NCI-H510A (cell line): ENCODE measurements at regions not wholly inside any gene's neighbourhood (a gene's known extent, or its start where the extent isn't known, plus 50 kb on each side); places are given as distances from the start of the nearest gene placed in this dataset.

Source experiments
- DNase-seq: peaks from one replicate; lab custom pipeline; 2025; lab: John Stamatoyannopoulos, UW

GRCh38 chr5:124060011-124060410 is 548.0 kb downstream of the CSNK1G3 start:
- no peak for DNase-seq

- no peak for DNase-seq
Observed at GRCh38 chr5:124059200-124059599, 547.2 kb downstream of the CSNK1G3 start.

DNA sequence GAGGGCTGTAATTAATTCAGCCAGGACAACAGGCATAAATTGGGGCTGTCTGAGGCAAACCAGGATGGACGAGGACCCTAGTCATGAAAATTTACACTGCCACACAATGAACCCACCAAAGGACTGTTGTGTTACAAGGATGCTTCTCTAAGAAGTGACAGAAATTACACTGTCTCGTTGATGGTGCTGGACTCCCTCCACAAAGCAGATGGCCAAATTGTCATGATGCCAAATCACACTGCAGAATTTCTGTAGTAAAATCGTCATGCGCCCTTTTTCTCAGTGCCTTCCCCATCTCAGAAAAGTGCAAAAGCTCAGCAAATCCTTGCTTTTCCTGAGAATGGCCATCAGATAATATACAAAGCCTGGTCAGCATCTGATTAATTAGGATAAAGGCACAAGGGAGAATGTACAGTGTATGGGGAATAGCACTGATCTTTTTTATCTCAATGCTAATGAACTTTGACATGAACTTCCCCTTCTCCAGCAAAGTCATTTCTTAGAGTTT is 545.8 kb downstream of the CSNK1G3 start:
- DNase-seq: no peak

DNA sequence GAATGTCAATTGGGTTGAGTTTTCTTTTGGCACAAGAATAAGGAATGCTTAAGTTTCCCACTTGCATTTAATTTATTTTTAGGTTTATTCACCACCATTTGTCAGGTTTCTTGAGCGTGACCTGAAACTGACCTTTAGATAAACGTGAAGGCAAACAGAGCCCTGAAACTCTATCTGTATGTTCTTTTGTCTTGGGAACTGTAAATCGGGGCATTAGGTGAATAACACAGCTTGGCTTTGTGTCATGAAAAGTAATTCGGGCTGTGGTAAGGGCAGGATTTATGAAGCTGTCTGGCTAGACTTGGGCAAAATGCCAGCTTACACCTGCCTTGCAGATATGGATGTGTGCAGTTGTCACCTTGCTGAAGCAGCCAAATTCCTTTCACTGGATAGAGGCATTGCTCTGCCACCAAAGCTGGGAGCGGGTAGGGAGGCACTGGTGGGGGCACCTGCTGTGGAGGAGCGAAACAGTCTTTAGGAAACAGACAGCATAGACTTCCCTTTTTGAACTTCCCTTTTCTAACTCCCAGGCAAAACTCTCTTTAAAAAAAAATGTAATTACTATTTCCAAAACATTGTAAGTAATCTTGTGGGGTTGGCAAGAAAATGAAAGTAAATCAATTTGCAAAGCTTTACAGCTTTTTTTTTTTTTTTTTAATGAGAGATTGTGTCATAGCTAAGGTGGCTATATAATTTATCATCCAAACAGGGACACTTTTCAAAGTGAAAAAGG is 545.2 kb downstream of the CSNK1G3 start:
- DNase-seq: peak; percentile 27

DNA sequence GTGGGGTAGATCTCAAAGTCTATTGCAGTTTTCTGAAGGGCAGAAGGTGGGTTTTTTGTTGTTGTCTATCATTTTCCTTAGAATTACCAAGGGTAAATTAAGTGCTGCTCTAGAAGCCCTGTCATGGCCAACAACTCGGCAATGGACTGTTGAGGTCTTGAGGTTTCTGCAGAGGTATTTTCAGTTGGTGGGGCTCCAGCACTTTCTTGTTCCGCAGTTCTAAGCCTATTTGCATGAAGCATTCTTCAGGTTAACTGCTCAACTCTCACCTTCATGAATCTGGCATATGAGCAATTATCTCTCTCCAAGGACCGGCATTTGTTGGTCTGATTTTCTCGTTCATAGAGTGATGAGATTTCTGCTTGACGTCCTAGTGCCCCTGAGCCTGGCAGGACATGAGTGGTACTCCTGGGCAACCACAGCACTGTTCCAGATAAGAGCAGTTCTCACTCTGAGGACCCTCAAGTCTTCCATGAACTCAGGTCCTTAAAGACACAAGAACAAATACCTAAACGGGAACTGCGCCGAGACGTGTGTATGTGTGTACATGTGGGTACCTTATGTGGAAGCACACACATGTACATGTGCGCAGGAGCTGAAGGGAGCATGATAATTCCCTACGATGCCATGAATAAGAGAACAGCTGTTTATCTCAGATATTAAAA is 544.5 kb downstream of the CSNK1G3 start:
- no peak for DNase-seq

DNA sequence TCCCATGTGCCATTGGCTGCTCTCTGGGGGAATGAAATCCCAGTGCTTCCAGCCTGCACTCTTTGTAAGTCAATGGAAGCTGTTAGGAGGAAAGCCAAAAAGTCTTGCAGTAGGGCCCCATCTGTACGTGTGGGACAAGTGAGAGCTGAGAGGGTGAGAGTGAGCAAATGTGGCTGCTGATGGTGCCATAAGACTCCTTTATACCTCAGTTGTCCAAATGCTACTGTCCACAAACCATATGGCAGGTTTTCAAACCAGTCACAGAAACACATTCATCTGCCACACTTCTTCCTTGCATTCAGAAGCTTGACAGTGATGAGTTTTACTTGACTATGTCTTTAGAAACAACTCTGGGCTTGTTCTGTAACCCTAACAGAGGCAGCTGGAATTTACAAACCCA is 543.8 kb downstream of the CSNK1G3 start:
- no peak for DNase-seq

GRCh38 chr5:124054564-124054963 is 542.6 kb downstream of the CSNK1G3 start:
- DNase-seq: no peak

GRCh38 chr5:124053340-124053739 is 541.4 kb downstream of the CSNK1G3 start:
- no peak for DNase-seq

GRCh38 chr5:124052201-124052600 is 540.2 kb downstream of the CSNK1G3 start:
- no peak for DNase-seq

GRCh38 chr5:124050120-124050770 is 538.3 kb downstream of the CSNK1G3 start:
- no peak for DNase-seq

GRCh38 chr5:124045412-124045811 is 533.4 kb downstream of the CSNK1G3 start:
- DNase-seq: no peak

DNA sequence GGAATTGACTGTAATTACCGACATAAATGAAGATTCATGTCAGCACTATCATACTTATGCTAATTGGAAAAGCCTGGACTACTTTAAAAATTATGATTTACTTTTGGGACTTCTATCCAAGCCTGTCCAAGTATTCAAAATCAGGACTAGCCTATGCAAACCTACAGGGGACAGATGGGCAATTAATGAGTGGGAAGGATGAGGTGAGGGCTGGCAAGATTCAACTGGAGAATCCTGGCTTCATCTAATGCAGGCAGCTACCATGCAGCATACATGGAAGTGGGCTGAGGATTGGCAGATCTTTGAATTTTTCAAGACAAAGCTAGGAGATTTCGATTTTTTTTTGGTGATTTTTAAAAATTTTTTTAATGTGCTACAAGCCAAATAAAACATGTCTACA is 532.6 kb downstream of the CSNK1G3 start:
- no peak for DNase-seq

DNA sequence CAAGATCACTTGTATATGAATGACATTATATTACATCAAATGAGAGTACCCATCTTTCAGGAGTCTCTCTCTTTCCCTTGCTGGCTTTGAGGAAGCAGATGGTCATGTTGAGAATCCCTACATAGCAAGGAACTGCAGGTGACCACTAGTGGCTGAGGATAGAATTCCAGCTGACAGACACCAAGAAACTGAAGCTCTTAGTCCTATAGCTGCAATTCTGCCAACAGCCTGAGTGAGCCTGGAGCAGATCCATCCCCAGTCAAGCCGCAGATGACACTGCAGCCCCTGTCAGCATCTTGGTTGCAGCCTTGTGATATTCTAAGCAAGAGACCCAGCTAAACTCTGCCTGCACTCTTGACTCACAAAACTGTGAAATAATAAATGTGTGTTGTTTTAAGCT is 531.5 kb downstream of the CSNK1G3 start:
- DNase-seq: no peak

DNA sequence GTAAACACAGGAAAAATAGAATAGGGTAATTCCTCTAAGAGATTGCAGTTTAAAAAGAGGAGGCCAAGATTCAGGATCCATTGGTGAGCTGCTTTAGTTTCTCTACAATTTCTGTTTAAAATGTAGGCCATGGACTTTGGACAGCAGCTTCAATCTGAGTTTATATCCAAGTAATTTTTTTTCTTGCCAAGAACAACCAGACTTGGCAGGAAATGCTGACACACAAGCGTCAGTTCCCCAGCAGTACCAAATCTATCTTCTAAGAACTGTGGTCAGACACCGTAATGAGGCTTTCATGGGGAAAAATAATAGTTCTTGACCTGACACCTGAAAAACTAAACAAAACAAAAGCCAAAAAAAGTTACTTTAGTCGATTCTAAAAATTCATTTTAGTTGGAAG is 528.8 kb downstream of the CSNK1G3 start:
- no peak for DNase-seq

DNA sequence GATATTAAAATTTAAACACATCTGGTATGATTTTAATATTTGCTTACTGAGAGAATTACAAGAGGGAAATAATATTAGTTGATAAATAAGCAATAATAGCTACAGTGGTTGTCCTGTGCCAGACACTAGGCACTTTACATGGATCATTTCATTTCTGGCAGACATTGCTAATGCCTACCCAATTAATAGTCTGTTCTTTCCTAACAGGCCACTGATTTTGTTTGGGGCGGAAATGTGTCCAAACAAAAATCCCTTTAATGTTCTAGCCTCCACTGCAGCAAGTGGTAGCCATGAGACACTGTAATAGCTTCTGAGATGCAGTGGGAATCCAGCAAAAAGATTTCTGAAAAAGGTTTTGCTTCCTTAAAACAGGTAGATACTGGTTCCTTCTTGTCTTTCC is 527.4 kb downstream of the CSNK1G3 start:
- DNase-seq: no peak

DNA sequence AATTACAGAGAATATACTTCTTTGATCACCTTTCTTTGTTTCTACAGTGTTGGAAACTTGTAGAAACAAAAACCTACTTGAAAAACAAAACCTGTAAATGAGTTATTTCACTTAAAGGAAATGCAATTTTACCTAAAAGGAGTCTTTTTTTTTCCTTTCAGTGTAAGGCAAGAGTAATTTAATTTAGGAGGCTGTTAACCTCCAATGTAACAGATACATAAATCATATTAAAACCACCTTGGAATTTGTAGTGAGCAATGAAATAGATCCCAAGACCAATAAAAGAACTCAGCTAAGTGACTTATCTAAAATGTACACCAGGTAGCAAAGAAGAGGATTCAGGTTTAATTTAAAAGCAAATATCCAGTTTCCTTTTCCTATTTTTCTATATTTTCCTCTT is 524.8 kb downstream of the CSNK1G3 start:
- no peak for DNase-seq

DNA sequence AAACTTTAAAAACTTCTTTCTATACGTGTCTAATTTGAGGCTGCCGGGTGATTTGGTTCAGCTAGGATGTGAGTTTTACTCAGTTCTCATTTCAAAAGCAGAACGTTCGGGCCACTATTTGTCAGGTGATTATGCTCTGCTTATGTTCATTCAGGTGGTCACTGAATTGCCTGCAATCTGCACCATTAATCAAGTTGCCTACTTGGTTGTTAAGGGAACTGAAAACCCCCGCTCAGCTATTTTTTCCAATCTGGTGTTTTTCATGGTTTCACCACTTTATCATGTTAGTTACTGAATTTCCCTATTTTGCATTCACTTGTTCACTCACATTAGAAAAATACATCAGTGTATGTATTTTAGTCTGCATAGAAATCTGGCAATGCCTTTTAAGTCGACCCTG is 523.0 kb downstream of the CSNK1G3 start:
- DNase-seq: no peak

DNA sequence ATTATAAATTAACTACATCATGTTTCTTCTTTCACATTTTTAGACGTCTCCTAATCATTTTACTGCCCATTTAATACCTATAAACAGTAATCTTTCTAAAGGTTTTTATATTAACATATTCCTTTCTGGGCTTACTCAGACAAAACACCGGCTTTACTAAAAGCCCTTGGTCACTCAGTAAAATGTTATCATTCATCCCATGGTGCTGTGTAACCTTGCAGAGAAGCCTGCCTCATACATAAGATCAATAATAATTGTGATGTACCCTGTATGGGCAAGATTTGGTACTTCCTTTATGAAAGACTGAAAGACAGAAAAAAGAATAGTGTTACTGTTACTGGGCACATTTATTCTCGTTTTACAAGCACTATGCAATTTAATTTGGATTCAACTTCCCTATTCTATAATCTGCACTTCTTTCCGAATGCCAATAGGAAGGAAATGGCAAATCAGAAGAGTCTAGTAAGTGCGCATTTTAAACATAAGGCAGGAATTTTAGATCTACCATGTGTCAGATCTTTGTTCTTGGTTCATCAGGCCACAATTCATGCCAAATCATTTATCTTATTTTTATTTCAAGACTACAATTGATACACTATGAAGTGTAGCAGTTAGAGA is 522.2 kb downstream of the CSNK1G3 start:
- no peak for DNase-seq

DNA sequence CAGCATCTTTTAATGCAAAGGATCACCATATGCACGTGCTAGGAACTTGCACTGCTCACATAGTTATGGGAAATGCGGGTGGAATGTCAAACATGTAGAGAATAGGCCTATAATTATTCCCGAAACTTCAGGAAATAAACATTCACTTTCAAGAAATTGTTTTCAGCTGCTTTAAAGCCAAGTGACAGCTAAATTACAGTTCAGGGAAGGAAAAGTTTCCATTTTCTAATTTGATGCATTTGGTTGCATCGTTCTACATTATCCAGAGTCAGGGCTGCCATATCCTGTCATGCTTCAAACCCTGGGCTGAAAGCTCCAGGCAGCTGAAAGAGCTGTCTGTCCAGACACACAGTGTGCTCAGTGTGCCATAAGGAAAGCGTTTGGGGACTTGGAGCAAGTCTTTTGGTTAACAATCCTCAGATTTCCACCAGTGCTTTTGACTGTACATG is 518.1 kb downstream of the CSNK1G3 start:
- no peak for DNase-seq

DNA sequence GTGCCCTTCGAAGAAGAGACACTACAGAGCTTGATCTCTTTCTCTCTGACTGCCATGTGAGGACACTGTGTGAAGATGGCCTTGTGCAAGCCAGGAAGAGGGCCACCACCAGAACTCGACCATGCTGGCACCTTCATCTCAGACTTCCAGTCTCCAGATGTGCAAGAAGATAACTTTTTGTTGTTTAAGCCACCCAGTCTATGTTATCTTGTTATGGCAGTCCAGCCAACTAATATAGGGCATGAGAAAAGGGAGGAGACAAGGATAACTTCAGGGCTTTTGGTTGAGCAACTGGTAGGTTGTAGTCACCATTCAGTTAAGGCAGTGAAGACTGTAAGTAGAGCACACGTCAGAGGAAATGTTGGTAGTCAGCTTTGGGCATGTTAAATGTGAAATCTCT is 515.5 kb downstream of the CSNK1G3 start:
- DNase-seq: no peak

DNA sequence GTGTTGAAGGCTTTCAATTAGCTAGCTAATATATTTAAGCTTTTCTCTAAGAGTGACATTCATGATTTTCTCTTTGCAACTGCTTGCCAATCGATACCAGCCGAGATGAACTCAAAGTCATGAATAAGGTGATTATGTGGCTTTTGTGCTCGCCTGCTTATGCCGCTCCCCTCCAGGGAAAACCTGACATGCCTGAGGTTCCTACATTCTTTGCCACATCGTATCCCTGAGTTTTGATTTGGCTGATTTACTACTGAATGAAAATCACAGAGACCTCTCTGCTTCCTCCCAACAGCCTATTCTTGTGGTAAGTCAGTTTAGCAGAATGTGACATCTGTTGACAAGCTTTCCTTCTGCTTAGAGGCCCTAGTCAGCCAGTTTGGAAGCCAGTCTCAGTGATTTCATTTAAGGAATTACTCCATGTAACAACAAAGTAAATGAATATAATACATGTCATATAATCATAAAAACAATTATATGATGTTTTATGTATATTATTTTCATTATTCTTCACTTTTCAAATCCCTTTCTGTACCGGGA is 513.4 kb downstream of the CSNK1G3 start:
- no peak for DNase-seq

DNA sequence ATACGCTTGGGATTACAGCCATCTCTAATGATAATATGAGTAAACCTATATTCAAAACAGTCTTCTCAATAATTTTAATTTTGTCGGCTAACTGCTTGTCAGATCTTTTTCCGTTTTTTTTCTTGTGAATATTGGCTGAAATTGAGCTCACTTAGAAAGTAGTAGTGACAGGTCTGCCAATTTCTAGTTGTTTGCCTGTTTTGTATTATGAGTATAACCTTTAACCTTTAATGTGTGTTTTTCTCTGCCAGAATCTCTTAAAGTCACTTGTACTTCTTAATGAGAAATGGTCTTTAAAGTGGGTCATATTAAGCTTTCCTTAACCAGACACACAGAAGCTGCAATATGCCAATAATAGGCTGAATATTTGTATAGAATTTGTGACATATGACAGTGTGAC is 511.0 kb downstream of the CSNK1G3 start:
- DNase-seq: no peak
